Stimulated activated CD4-positive, alpha-beta T cell treated with anti-CD3 and anti-CD28 coated beads, Interleukin-2, amount 100 ng/mL, for 24 hours (primary cell): ENCODE measurements at regions not wholly inside any gene's neighbourhood (a gene's known extent, or its start where the extent isn't known, plus 50 kb on each side); places are given as distances from the start of the nearest gene placed in this dataset.

Source experiments
- DNase-seq, 2 donors: peaks; one replicate each; pipeline ENCODE4 v3.0.0-alpha.2; 2020

- DNase-seq, result no peak
Measured at GRCh38 chr19:28522545-28522922, 690.4 kb downstream of the UQCRFS1 start.

GRCh38 chr19:28521614-28522544 is 691.1 kb downstream of the UQCRFS1 start:
- no peak for DNase-seq

GRCh38 chr19:28520998-28521568 is 691.9 kb downstream of the UQCRFS1 start:
- no peak for DNase-seq

- DNase-seq, result no peak
Measured at GRCh38 chr19:28519952-28520861, 692.7 kb downstream of the UQCRFS1 start.

GRCh38 chr19:28519218-28519779 is 693.7 kb downstream of the UQCRFS1 start:
- DNase-seq, result no peak

- no peak for DNase-seq
Measured at GRCh38 chr19:28516415-28516872, 696.5 kb downstream of the UQCRFS1 start.

- no peak for DNase-seq
Measured at GRCh38 chr19:28514166-28514565, 698.8 kb downstream of the UQCRFS1 start.

GRCh38 chr19:28511655-28512054 is 701.3 kb downstream of the UQCRFS1 start:
- DNase-seq, result no peak

- no peak for DNase-seq
Measured at GRCh38 chr19:28509079-28509895, 703.7 kb downstream of the UQCRFS1 start.

GRCh38 chr19:28508666-28509065 is 704.3 kb downstream of the UQCRFS1 start:
- DNase-seq, result no peak

- no peak for DNase-seq
Measured at GRCh38 chr19:28505933-28506332, 707.0 kb downstream of the UQCRFS1 start.

GRCh38 chr19:28505134-28505533 is 707.8 kb downstream of the UQCRFS1 start:
- no peak for DNase-seq

GRCh38 chr19:28504727-28505126 is 708.2 kb downstream of the UQCRFS1 start:
- no peak for DNase-seq

GRCh38 chr19:28504139-28504538 is 708.8 kb downstream of the UQCRFS1 start:
- DNase-seq, result no peak

- DNase-seq, result no peak
Measured at GRCh38 chr19:28502879-28503734, 709.8 kb downstream of the UQCRFS1 start.

GRCh38 chr19:28501976-28502375 is 711.0 kb downstream of the UQCRFS1 start:
- DNase-seq, result no peak

- DNase-seq, result no peak
Measured at GRCh38 chr19:28500982-28501630, 711.8 kb downstream of the UQCRFS1 start.

GRCh38 chr19:28500296-28500695 is 712.7 kb downstream of the UQCRFS1 start:
- no peak for DNase-seq

GRCh38 chr19:28498404-28498976 is 714.5 kb downstream of the UQCRFS1 start:
- DNase-seq, result no peak

GRCh38 chr19:28497887-28498286 is 715.1 kb downstream of the UQCRFS1 start:
- no peak for DNase-seq
